WTC11 (cell line): ENCODE measurements at regions not wholly inside any gene's neighbourhood (a gene's known extent, or its start where the extent isn't known, plus 50 kb on each side); places are given as distances from the start of the nearest gene placed in this dataset.

ENCODE experiments used
- CDX4 ChIP-seq: fragments of 250-450 bp; sonication (Bioruptor Pico); IDR thresholded peaks from 2 replicates; pipeline ENCODE4 v1.9.0; 2021; ENCODE audit warnings: moderate library complexity, mild to moderate bottlenecking, inconsistent platforms, borderline replicate concordance
- CTCF ChIP-seq: fragments of 200-600 bp; IDR thresholded peaks from 2 replicates; pipeline ENCODE4 v1.8.0; 2022; ENCODE audit warnings: antibody characterized with exemption
- FOXJ3 ChIP-seq: sonication (generic); formaldehyde crosslinking; IDR thresholded peaks from 2 replicates; pipeline ENCODE4 v1.9.0; 2021; ENCODE audit warnings: missing genetic modification reagents, mild to moderate bottlenecking, borderline replicate concordance
- IRF1 ChIP-seq: sonication (generic); formaldehyde crosslinking; IDR thresholded peaks from 2 replicates; pipeline ENCODE4 v1.8.0; 2023; ENCODE audit warnings: missing genetic modification reagents
- IRF2 ChIP-seq: sonication (generic); formaldehyde crosslinking; IDR thresholded peaks from 2 replicates; pipeline ENCODE4 v1.8.0; 2022; ENCODE audit warnings: low read depth, missing genetic modification reagents, borderline replicate concordance
- JUN ChIP-seq: sonication (generic); formaldehyde crosslinking; IDR thresholded peaks from 2 replicates; pipeline ENCODE4 v1.8.0; 2023; ENCODE audit warnings: mild to moderate bottlenecking, missing genetic modification reagents
- MAX ChIP-seq: sonication (generic); formaldehyde crosslinking; IDR thresholded peaks from 2 replicates; pipeline ENCODE4 v1.8.0; 2022; ENCODE audit warnings: mild to moderate bottlenecking, missing genetic modification reagents
- MYBL2 ChIP-seq: sonication (generic); formaldehyde crosslinking; IDR thresholded peaks from 2 replicates; pipeline ENCODE4 v1.8.1; 2023; ENCODE audit warnings: mild to moderate bottlenecking, moderate library complexity, missing genetic modification reagents
- RORB ChIP-seq: fragments of 250-450 bp; sonication (Bioruptor Pico); IDR thresholded peaks from 2 replicates; pipeline ENCODE4 v1.9.0; 2021; ENCODE audit warnings: mild to moderate bottlenecking
- TEAD4 ChIP-seq: sonication (generic); formaldehyde crosslinking; IDR thresholded peaks from 2 replicates; pipeline ENCODE4 v1.8.0; 2022; ENCODE audit warnings: mild to moderate bottlenecking, missing genetic modification reagents
- ZNF219 ChIP-seq: sonication (generic); formaldehyde crosslinking; IDR thresholded peaks from 2 replicates; pipeline ENCODE4 v1.8.0; 2023; ENCODE audit warnings: missing genetic modification reagents, mild to moderate bottlenecking, borderline replicate concordance
- TF ChIP-seq, protein P1 (sequence below): sonication (generic); formaldehyde crosslinking; conservative IDR thresholded peaks from 2 replicates; pipeline ENCODE4 v1.8.1; 2022; ENCODE audit warnings: mild to moderate bottlenecking, missing genetic modification reagents
- TF ChIP-seq, protein P2 (sequence below): sonication (generic); formaldehyde crosslinking; IDR thresholded peaks from 2 replicates; pipeline ENCODE4 v1.8.1; 2022; ENCODE audit warnings: missing genetic modification reagents, borderline replicate concordance
- TF ChIP-seq, protein P3 (sequence below): sonication (generic); formaldehyde crosslinking; conservative IDR thresholded peaks from 2 replicates; pipeline ENCODE4 v1.8.1; 2023; ENCODE audit warnings: mild to moderate bottlenecking, low read depth, missing genetic modification reagents, moderate library complexity

- TF ChIP-seq IRF2 (CRISPR knock-in tag) (no peak), CDX4 (CRISPR knock-in tag) (no peak), MAX (CRISPR knock-in tag) (no peak), ZNF219 (no peak), FOXJ3 (no peak), TEAD4 (no peak), CTCF (no peak), RORB (CRISPR knock-in tag) (no peak), JUN (CRISPR knock-in tag) (no peak), MYBL2 (CRISPR knock-in tag) (no peak), IRF1 (CRISPR knock-in tag) (no peak)
- TF ChIP-seq, protein P1, sequence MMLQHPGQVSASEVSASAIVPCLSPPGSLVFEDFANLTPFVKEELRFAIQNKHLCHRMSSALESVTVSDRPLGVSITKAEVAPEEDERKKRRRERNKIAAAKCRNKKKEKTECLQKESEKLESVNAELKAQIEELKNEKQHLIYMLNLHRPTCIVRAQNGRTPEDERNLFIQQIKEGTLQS (CRISPR knock-in tag) = no peak
- TF ChIP-seq, protein P2, sequence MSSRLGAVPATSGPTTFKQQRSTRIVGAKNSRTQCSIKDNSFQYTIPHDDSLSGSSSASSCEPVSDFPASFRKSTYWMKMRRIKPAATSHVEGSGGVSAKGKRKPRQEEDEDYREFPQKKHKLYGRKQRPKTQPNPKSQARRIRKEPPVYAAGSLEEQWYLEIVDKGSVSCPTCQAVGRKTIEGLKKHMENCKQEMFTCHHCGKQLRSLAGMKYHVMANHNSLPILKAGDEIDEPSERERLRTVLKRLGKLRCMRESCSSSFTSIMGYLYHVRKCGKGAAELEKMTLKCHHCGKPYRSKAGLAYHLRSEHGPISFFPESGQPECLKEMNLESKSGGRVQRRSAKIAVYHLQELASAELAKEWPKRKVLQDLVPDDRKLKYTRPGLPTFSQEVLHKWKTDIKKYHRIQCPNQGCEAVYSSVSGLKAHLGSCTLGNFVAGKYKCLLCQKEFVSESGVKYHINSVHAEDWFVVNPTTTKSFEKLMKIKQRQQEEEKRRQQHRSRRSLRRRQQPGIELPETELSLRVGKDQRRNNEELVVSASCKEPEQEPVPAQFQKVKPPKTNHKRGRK = no peak
- TF ChIP-seq, protein P3, sequence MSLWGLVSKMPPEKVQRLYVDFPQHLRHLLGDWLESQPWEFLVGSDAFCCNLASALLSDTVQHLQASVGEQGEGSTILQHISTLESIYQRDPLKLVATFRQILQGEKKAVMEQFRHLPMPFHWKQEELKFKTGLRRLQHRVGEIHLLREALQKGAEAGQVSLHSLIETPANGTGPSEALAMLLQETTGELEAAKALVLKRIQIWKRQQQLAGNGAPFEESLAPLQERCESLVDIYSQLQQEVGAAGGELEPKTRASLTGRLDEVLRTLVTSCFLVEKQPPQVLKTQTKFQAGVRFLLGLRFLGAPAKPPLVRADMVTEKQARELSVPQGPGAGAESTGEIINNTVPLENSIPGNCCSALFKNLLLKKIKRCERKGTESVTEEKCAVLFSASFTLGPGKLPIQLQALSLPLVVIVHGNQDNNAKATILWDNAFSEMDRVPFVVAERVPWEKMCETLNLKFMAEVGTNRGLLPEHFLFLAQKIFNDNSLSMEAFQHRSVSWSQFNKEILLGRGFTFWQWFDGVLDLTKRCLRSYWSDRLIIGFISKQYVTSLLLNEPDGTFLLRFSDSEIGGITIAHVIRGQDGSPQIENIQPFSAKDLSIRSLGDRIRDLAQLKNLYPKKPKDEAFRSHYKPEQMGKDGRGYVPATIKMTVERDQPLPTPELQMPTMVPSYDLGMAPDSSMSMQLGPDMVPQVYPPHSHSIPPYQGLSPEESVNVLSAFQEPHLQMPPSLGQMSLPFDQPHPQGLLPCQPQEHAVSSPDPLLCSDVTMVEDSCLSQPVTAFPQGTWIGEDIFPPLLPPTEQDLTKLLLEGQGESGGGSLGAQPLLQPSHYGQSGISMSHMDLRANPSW (CRISPR knock-in tag) = no peak
Observed at GRCh38 chr9:14366076-14366475, 52.1 kb upstream of the NFIB start.
